ENCODE measurements at regions not wholly inside any gene's neighbourhood (a gene's known extent, or its start where the extent isn't known, plus 50 kb on each side); places are given as distances from the start of the nearest gene placed in this dataset.
"Not testable (repeated sequence)": the region's sequence is repeated elsewhere in the genome, so short reads cannot be mapped to it uniquely, and the experiment has no call there.

DNA sequence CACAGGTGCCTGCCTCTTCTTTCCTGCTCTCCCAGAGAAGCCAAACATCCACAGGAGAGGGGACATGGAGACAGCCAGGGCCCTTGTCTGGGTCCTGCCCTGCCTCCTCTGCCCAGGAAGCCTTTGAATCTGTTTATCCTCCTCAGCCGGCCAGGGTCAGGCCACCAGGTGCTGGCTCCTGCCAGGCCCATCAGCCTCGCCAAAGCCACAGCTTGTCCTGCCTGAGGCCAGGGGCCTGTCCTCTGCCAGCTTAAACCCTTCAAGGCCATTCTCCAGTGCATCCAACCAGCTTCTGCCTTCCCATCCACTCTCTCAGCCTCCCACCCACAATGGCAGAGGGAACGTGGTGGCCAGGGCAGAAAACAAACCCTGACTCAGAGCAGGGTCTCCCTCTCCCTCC lies 254.6 kb downstream of the ANKRD60 start:
- no peak for DNase-seq (ENCODE audit: low spot score)
- intact Hi-C loops (cut with micrococcal nuclease; ENCODE audit: unreplicated experiment), result no loop called here
- CTCF ChIA-PET (ENCODE audit: unreplicated experiment), result no interaction called here
- no peak overlapping the region for H2AFZ ChIP-seq (ENCODE audit: low read length)
- no peak overlapping the region for H3K4me2 ChIP-seq (ENCODE audit: low read length)
- POLR2A ChIA-PET, result no interaction called here
- BruUV-seq (replicated peaks), result no TSS peak
- no peaks in the 10 kb centered on the region for H3K79me2 ChIP-seq (ENCODE audit: insufficient read depth, low read depth, low read length)
- no peaks in the 10 kb centered on the region for H4K20me1 ChIP-seq (ENCODE audit: insufficient read depth, low read length)
- no peaks in the 10 kb centered on the region for H3K4me1 ChIP-seq (ENCODE audit: insufficient read depth, low read length, poor library complexity, severe bottlenecking)
- no peaks in the 10 kb centered on the region for H3K9me3 ChIP-seq (ENCODE audit: low read length)
- no peaks in the 10 kb centered on the region for H3K9me2 ChIP-seq (ENCODE audit: insufficient read depth, low read length)
- H3K36me3 ChIP-seq (ENCODE audit: insufficient read depth, low read length), result no peaks in the 10 kb centered on the region
- H3K27ac ChIP-seq (ENCODE audit: low read depth, low read length, poor library complexity, severe bottlenecking), result no peak overlapping the region
- no peak overlapping the region for H3K4me3 ChIP-seq (ENCODE audit: low read depth, low read length, poor library complexity, severe bottlenecking)
- TF ChIP-seq, protein P1, sequence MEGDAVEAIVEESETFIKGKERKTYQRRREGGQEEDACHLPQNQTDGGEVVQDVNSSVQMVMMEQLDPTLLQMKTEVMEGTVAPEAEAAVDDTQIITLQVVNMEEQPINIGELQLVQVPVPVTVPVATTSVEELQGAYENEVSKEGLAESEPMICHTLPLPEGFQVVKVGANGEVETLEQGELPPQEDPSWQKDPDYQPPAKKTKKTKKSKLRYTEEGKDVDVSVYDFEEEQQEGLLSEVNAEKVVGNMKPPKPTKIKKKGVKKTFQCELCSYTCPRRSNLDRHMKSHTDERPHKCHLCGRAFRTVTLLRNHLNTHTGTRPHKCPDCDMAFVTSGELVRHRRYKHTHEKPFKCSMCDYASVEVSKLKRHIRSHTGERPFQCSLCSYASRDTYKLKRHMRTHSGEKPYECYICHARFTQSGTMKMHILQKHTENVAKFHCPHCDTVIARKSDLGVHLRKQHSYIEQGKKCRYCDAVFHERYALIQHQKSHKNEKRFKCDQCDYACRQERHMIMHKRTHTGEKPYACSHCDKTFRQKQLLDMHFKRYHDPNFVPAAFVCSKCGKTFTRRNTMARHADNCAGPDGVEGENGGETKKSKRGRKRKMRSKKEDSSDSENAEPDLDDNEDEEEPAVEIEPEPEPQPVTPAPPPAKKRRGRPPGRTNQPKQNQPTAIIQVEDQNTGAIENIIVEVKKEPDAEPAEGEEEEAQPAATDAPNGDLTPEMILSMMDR (conservative IDR thresholded peaks at IDR 0.05; ENCODE audit: low read length), result no peak
- TF ChIP-seq EZH2phosphoT487 (IDR thresholded peaks at IDR 0.05; ENCODE audit: borderline replicate concordance, low read depth, low read length), result no peak

DNA sequence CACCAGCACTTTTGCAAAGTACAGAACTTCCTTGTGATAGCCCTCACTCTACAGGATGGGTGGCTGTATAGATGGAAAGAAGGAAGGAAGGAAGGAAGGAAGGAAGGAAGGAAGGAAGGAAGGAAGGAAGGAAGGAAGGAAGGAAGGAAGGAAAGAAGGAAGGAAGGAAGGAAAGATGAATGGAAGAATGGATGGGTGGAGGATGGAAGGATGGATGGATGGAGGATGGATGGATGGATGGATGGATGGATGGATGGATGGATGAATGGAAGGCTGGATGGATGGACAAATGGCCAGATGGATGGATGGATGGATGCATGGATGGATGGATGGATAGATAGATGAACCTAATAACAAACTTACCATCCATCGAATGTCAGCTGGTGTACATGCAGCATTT lies 256.9 kb downstream of the ANKRD60 start:
- H3K27ac ChIP-seq (ENCODE audit: low read depth, low read length, poor library complexity, severe bottlenecking); H3K36me3 ChIP-seq (ENCODE audit: insufficient read depth, low read length); H3K9me2 ChIP-seq (ENCODE audit: insufficient read depth, low read length); H3K79me2 ChIP-seq (ENCODE audit: insufficient read depth, low read depth, low read length); H3K4me3 ChIP-seq (ENCODE audit: low read depth, low read length, poor library complexity, severe bottlenecking); H3K9me3 ChIP-seq (ENCODE audit: low read length); H2AFZ ChIP-seq (ENCODE audit: low read length); DNase-seq (ENCODE audit: low spot score); H3K4me1 ChIP-seq (ENCODE audit: insufficient read depth, low read length, poor library complexity, severe bottlenecking); POLR2A ChIA-PET; intact Hi-C loops (cut with micrococcal nuclease; ENCODE audit: unreplicated experiment); BruUV-seq (replicated peaks); H4K20me1 ChIP-seq (ENCODE audit: insufficient read depth, low read length); H3K4me2 ChIP-seq (ENCODE audit: low read length); CTCF ChIA-PET (ENCODE audit: unreplicated experiment): not testable (repeated sequence)

DNA sequence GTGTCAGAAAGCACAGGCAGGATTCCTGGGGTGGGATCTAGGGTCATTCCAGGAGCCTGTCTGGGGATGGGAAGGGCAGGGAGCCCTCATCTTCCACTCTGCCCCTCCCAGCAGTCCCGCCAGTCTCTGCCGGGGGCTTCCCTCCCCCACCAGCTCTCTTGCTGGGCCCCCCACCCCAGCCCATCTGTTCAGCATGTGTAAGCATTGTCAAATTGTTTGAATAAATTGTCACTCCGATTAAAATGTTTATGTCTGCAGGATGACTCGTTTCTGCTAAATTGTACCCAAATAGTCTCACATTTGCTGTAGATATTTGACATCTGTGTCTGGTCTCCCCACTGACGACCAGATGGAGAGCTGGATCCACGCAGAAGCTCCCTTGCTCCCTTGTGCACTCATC lies 257.6 kb downstream of the ANKRD60 start:
- H3K9me3 ChIP-seq (ENCODE audit: low read length), result no peaks in the 10 kb centered on the region
- no peaks in the 10 kb centered on the region for H3K79me2 ChIP-seq (ENCODE audit: insufficient read depth, low read depth, low read length)
- ChIA-PET POLR2A (no interaction called here), CTCF (ENCODE audit: unreplicated experiment) (no interaction called here)
- H2AFZ ChIP-seq (ENCODE audit: low read length), result no peak overlapping the region
- no peak for DNase-seq (ENCODE audit: low spot score)
- no peaks in the 10 kb centered on the region for H4K20me1 ChIP-seq (ENCODE audit: insufficient read depth, low read length)
- H3K9me2 ChIP-seq (ENCODE audit: insufficient read depth, low read length), result no peaks in the 10 kb centered on the region
- H3K4me2 ChIP-seq (ENCODE audit: low read length), result no peak overlapping the region
- no peak for TF ChIP-seq EZH2phosphoT487 (IDR thresholded peaks at IDR 0.05; ENCODE audit: borderline replicate concordance, low read depth, low read length)
- TF ChIP-seq, protein P1 (conservative IDR thresholded peaks at IDR 0.05; ENCODE audit: low read length), result no peak
- no TSS peak for BruUV-seq (replicated peaks)
- H3K4me1 ChIP-seq (ENCODE audit: insufficient read depth, low read length, poor library complexity, severe bottlenecking), result no peaks in the 10 kb centered on the region
- no peak overlapping the region for H3K27ac ChIP-seq (ENCODE audit: low read depth, low read length, poor library complexity, severe bottlenecking)
- H3K4me3 ChIP-seq (ENCODE audit: low read depth, low read length, poor library complexity, severe bottlenecking), result no peak overlapping the region
- intact Hi-C loops (cut with micrococcal nuclease; ENCODE audit: unreplicated experiment), result no loop called here
- H3K36me3 ChIP-seq (ENCODE audit: insufficient read depth, low read length), result no peaks in the 10 kb centered on the region

All from OCI-LY7 (cell line).